ENCODE measurements at regions not wholly inside any gene's neighbourhood (a gene's known extent, or its start where the extent isn't known, plus 50 kb on each side); places are given as distances from the start of the nearest gene placed in this dataset.

GRCh38 chr2:192877159-192877558 lies 682.4 kb upstream of the TMEFF2 start (continued):
- TF ChIP-seq ZNF18 (tag by site-specific recombination; IDR thresholded peaks at IDR 0.05) (no peak), ZNF214 (tag by site-specific recombination; IDR thresholded peaks at IDR 0.05; ENCODE audit: borderline replicate concordance) (no peak), ELK4 (IDR thresholded peaks at IDR 0.05; ENCODE audit: borderline replicate concordance, low read depth, low read length) (no peak), OVOL3 (tag by site-specific recombination; IDR thresholded peaks at IDR 0.05) (no peak), SP3 (tag by site-specific recombination; IDR thresholded peaks at IDR 0.05) (no peak)

- no peaks in the 10 kb centered on the region for H3K4me1 ChIP-seq (ENCODE audit: control insufficient read depth, insufficient read depth, low read length)
- H3K27ac ChIP-seq (ENCODE audit: extremely low read depth, low read depth, low read length), result no peak overlapping the region
- TF ChIP-seq ZNF654 (tag by site-specific recombination; IDR thresholded peaks at IDR 0.05; ENCODE audit: low read depth) (no peak), ZNF311 (tag by site-specific recombination; IDR thresholded peaks at IDR 0.05; ENCODE audit: borderline replicate concordance) (no peak), IKZF3 (tag by site-specific recombination; IDR thresholded peaks at IDR 0.05) (no peak), EGR2 (tag by site-specific recombination; IDR thresholded peaks at IDR 0.05; ENCODE audit: low read depth) (no peak), ZNF10 (tag by site-specific recombination; IDR thresholded peaks at IDR 0.05) (no peak), GLI2 (tag by site-specific recombination; IDR thresholded peaks at IDR 0.05; ENCODE audit: borderline replicate concordance, low read depth) (no peak), RBAK (tag by site-specific recombination; IDR thresholded peaks at IDR 0.05) (no peak), ZNF16 (tag by site-specific recombination; IDR thresholded peaks at IDR 0.05; ENCODE audit: low read depth) (no peak), ZNF394 (tag by site-specific recombination; IDR thresholded peaks at IDR 0.05; ENCODE audit: borderline replicate concordance) (no peak), ZBTB21 (tag by site-specific recombination; IDR thresholded peaks at IDR 0.05) (no peak), ZNF610 (tag by site-specific recombination; IDR thresholded peaks at IDR 0.05; ENCODE audit: borderline replicate concordance) (no peak), ZNF133 (tag by site-specific recombination; IDR thresholded peaks at IDR 0.05) (no peak), ZNF514 (tag by site-specific recombination; IDR thresholded peaks at IDR 0.05) (no peak)
- no peak overlapping the region for H3K4me3 ChIP-seq (ENCODE audit: low read depth, low read length)
- CTCF ChIA-PET, result no interaction called here
- H3K36me3 ChIP-seq (ENCODE audit: control insufficient read depth in 2 of 2, insufficient read depth in 1 of 2, low read length in 2 of 2), result no peaks in the 10 kb centered on the region
- no peaks in the 10 kb centered on the region for H3K9me3 ChIP-seq (ENCODE audit: control insufficient read depth, insufficient read depth, low read depth, low read length)
- POLR2A ChIA-PET, result no interaction called here
These were observed 682.0 kb upstream of the TMEFF2 start for GRCh38 chr2:192876698-192877097.

- Histone ChIP-seq H3K4me3 (ENCODE audit: low read depth, low read length) (no peak overlapping the region), H3K27ac (ENCODE audit: extremely low read depth, low read depth, low read length) (no peak overlapping the region), H3K4me1 (ENCODE audit: control insufficient read depth, insufficient read depth, low read length) (no peaks in the 10 kb centered on the region), H3K36me3 (ENCODE audit: control insufficient read depth in 2 of 2, insufficient read depth in 1 of 2, low read length in 2 of 2) (no peaks in the 10 kb centered on the region), H3K9me3 (ENCODE audit: control insufficient read depth, insufficient read depth, low read depth, low read length) (no peaks in the 10 kb centered on the region)
- ChIA-PET POLR2A (no interaction called here), CTCF (no interaction called here)
- no peak for TF ChIP-seq PRDM4 (tag by site-specific recombination; IDR thresholded peaks at IDR 0.05)
- TF ChIP-seq ZSCAN16 (tag by site-specific recombination; IDR thresholded peaks at IDR 0.05), result no peak
- TF ChIP-seq ZNF114 (tag by site-specific recombination; IDR thresholded peaks at IDR 0.05), result no peak
- no peak for TF ChIP-seq ZNF785 (tag by site-specific recombination; IDR thresholded peaks at IDR 0.05)
- TF ChIP-seq ZNF350 (tag by site-specific recombination; IDR thresholded peaks at IDR 0.05), result no peak
- TF ChIP-seq ZBTB44 (tag by site-specific recombination; IDR thresholded peaks at IDR 0.05), result no peak
- no peak for TF ChIP-seq ZNF660 (tag by site-specific recombination; IDR thresholded peaks at IDR 0.05)
- TF ChIP-seq ZNF433 (tag by site-specific recombination; IDR thresholded peaks at IDR 0.05; ENCODE audit: low read depth), result no peak
- no peak for TF ChIP-seq SALL2 (tag by site-specific recombination; IDR thresholded peaks at IDR 0.05; ENCODE audit: borderline replicate concordance)
- TF ChIP-seq ZNF366 (tag by site-specific recombination; conservative IDR thresholded peaks at IDR 0.05), result no peak
- no peak for TF ChIP-seq ZNF555 (tag by site-specific recombination; conservative IDR thresholded peaks at IDR 0.05)
- no peak for TF ChIP-seq ZNF600 (tag by site-specific recombination; IDR thresholded peaks at IDR 0.05)
- TF ChIP-seq KLF1 (tag by site-specific recombination; IDR thresholded peaks at IDR 0.05), result no peak
These were observed 660.0 kb upstream of the TMEFF2 start for GRCh38 chr2:192854706-192855105.
